ENCODE measurements at regions not wholly inside any gene's neighbourhood (a gene's known extent, or its start where the extent isn't known, plus 50 kb on each side); places are given as distances from the start of the nearest gene placed in this dataset.

GRCh38 chr9:84393266-84393950, 52.9 kb upstream of the SLC28A3 start:
- no peak for DNase-seq

- DNase-seq = no peak
These were observed 53.5 kb upstream of the SLC28A3 start for GRCh38 chr9:84394036-84394435.

GRCh38 chr9:84397151-84397728, 56.7 kb upstream of the SLC28A3 start:
- DNase-seq = peak; percentile 83

- no peak for DNase-seq
These were observed 57.3 kb upstream of the SLC28A3 start for GRCh38 chr9:84397822-84398221.

- DNase-seq = no peak
These were observed 62.0 kb upstream of the SLC28A3 start for GRCh38 chr9:84402517-84402916.

- no peak for DNase-seq
These were observed 62.7 kb upstream of the SLC28A3 start for GRCh38 chr9:84403288-84403687.

GRCh38 chr9:84404095-84404686, 63.6 kb upstream of the SLC28A3 start:
- DNase-seq = no peak

GRCh38 chr9:84405667-84406066, 65.1 kb upstream of the SLC28A3 start:
- DNase-seq = no peak

GRCh38 chr9:84408416-84408815, 67.9 kb upstream of the SLC28A3 start:
- no peak for DNase-seq

- DNase-seq = no peak
These were observed 71.2 kb upstream of the SLC28A3 start for GRCh38 chr9:84411683-84412267.

GRCh38 chr9:84412654-84413053, 72.1 kb upstream of the SLC28A3 start:
- DNase-seq = no peak

- no peak for DNase-seq
These were observed 72.7 kb upstream of the SLC28A3 start for GRCh38 chr9:84413301-84413700.

GRCh38 chr9:84419031-84419602, 78.6 kb upstream of the SLC28A3 start:
- no peak for DNase-seq

- DNase-seq = no peak
These were observed 84.4 kb upstream of the SLC28A3 start for GRCh38 chr9:84424931-84425330.

GRCh38 chr9:84432746-84433145, 92.2 kb upstream of the SLC28A3 start:
- DNase-seq = no peak

- DNase-seq = no peak
These were observed 95.3 kb upstream of the SLC28A3 start for GRCh38 chr9:84435902-84436301.

GRCh38 chr9:84436386-84437109, 96.0 kb upstream of the SLC28A3 start:
- peak; percentile 64 for DNase-seq

- no peak for DNase-seq
These were observed 97.8 kb upstream of the SLC28A3 start for GRCh38 chr9:84438391-84438790.

GRCh38 chr9:84439250-84439649, 98.7 kb upstream of the SLC28A3 start:
- DNase-seq = no peak

- no peak for DNase-seq
These were observed 102.2 kb upstream of the SLC28A3 start for GRCh38 chr9:84442712-84443111.

GRCh38 chr9:84445737-84446136, 105.2 kb upstream of the SLC28A3 start:
- DNase-seq = no peak

- DNase-seq = no peak
These were observed 106.7 kb upstream of the SLC28A3 start for GRCh38 chr9:84447305-84447704.

- DNase-seq = no peak
These were observed 109.5 kb upstream of the SLC28A3 start for GRCh38 chr9:84450029-84450428.
